ENCODE measurements at regions not wholly inside any gene's neighbourhood (a gene's known extent, or its start where the extent isn't known, plus 50 kb on each side); places are given as distances from the start of the nearest gene placed in this dataset.

- Histone ChIP-seq H2AFZ (replicated peaks; ENCODE audit: low read length, poor library complexity) (no peak overlapping the region), H4K5ac (ENCODE audit: low read depth, low read length) (no peak overlapping the region), H3K4me3 (ENCODE audit: insufficient read depth, low read depth, low read length) (no peak overlapping the region), H2BK15ac (ENCODE audit: low read depth, low read length) (no peak overlapping the region), H4K8ac (ENCODE audit: low read depth in 2 of 2, low read length in 2 of 2) (no peak overlapping the region), H2BK20ac (ENCODE audit: low read depth, low read length) (no peak overlapping the region), H3K14ac (replicated peaks; ENCODE audit: low read depth, low read length) (no peak overlapping the region), H3K23ac (ENCODE audit: low read depth, low read length) (no peak overlapping the region), H3K79me1 (ENCODE audit: low read depth in 1 of 2, low read length in 2 of 2) (no peaks in the 10 kb centered on the region), H2BK5ac (ENCODE audit: low read depth, low read length, poor library complexity, severe bottlenecking) (no peak overlapping the region), H3K4ac (ENCODE audit: low read depth, low read length) (no peak overlapping the region), H3K56ac (ENCODE audit: extremely low read depth, insufficient read depth, low read length) (no peak overlapping the region), H3K9me3 (ENCODE audit: control insufficient read depth, insufficient read depth, low read length) (no peaks in the 10 kb centered on the region), H3K18ac (ENCODE audit: low read depth, low read length) (no peak overlapping the region), H3K4me2 (ENCODE audit: low read depth, low read length) (no peak overlapping the region), H3K27me3 (ENCODE audit: control insufficient read depth, insufficient read depth, low read length) (no peaks in the 10 kb centered on the region), H3K27ac (ENCODE audit: insufficient read depth, low read length) (no peak overlapping the region), H2BK120ac (ENCODE audit: low read depth, low read length) (no peak overlapping the region), H3K4me1 (ENCODE audit: control insufficient read depth, insufficient read depth, low read length) (no peaks in the 10 kb centered on the region), H3K9me1 (ENCODE audit: insufficient read depth, low read length) (no peaks in the 10 kb centered on the region), H3K9ac (ENCODE audit: low read depth, low read length) (no peak overlapping the region), H4K20me1 (ENCODE audit: insufficient read depth, low read length) (no peaks in the 10 kb centered on the region), H2AK9ac (replicated peaks; ENCODE audit: low read depth, low read length, poor library complexity) (no peak overlapping the region), H3K36me3 (ENCODE audit: control insufficient read depth, insufficient read depth, low read length) (no peaks in the 10 kb centered on the region), H4K91ac (ENCODE audit: insufficient read depth, low read depth, low read length) (no peak overlapping the region), H2AK5ac (ENCODE audit: low read depth, low read length) (no peak overlapping the region)
- dilution Hi-C loops (cut with HindIII; ENCODE audit: low sequenced_read_pairs, unreplicated experiment) = no loop called here
- intact Hi-C loops (cut with micrococcal nuclease) = no loop called here
- in situ Hi-C loops (cut with MboI; ENCODE audit: low sequenced_read_pairs) = no loop called here
- TF ChIP-seq USF2 (IDR thresholded peaks at IDR 0.05; ENCODE audit: low read depth, low read length) = no peak
- TF ChIP-seq MAZ (IDR thresholded peaks at IDR 0.05; ENCODE audit: borderline replicate concordance, low read depth, low read length) = no peak
- TF ChIP-seq RFX5 (IDR thresholded peaks at IDR 0.05; ENCODE audit: low read depth, low read length) = no peak
- no peak for TF ChIP-seq CHD1 (IDR thresholded peaks at IDR 0.05; ENCODE audit: low read depth, low read length)
- TF ChIP-seq MAFK (IDR thresholded peaks at IDR 0.05; ENCODE audit: low read depth, low read length) = no peak
- TF ChIP-seq ELK1 (IDR thresholded peaks at IDR 0.05; ENCODE audit: borderline replicate concordance, low read depth, low read length) = no peak
- TF ChIP-seq SMC3 (IDR thresholded peaks at IDR 0.05; ENCODE audit: low read depth, low read length) = no peak
- TF ChIP-seq FOS (IDR thresholded peaks at IDR 0.05; ENCODE audit: low read depth, low read length) = no peak
- no CpG with 5 or more reads among the region's 1 CpG for WGBS, 2 experiments (ENCODE audit: extremely low coverage in 2 of 2, insufficient read length in 1 of 2)
- CTCF ChIA-PET = no interaction called here
- no peak for ATAC-seq (ENCODE audit: low read depth)
- no TSS peak for BruUV-seq (replicated peaks)
- no peak for DNase-seq
- POLR2A ChIA-PET (ENCODE audit: unreplicated experiment) = no interaction called here
Observed at GRCh38 chr11:104523611-104524010, 359.7 kb upstream of the PDGFD start.

Measured in IMR-90 (cell line).